ENCODE measurements at regions not wholly inside any gene's neighbourhood (a gene's known extent, or its start where the extent isn't known, plus 50 kb on each side); places are given as distances from the start of the nearest gene placed in this dataset.
A peak's percentile ranks its signal among the peaks of the same experiment; 100 is the strongest.

- H3K9me3 ChIP-seq (ENCODE audit: control insufficient read depth, low read length), result peaks cover 3% of the 10 kb centered on the region
- Mint-ChIP-seq H3K4me3 (no peak overlapping the region), H3K27me3 (ENCODE audit: insufficient read depth) (no peaks in the 10 kb centered on the region), H3K27ac (no peak overlapping the region), H3K9me3 (no peaks in the 10 kb centered on the region), H3K4me1 (peaks cover 13% of the 10 kb centered on the region), H3K36me3 (ENCODE audit: low read depth) (peaks cover 2% of the 10 kb centered on the region)
- H3K4me3 ChIP-seq (ENCODE audit: low read length), result no peak overlapping the region
- peaks cover 7% of the 10 kb centered on the region for H3K4me1 ChIP-seq (ENCODE audit: control insufficient read depth, insufficient read depth, low read length)
- H3K27ac ChIP-seq (ENCODE audit: low read depth, low read length), result peak overlapping the region; percentile 89
- no peak for TF ChIP-seq CTCF (conservative IDR thresholded peaks at IDR 0.05)
- DNase-seq, result no peak
- no peaks in the 10 kb centered on the region for H3K36me3 ChIP-seq (ENCODE audit: control insufficient read depth, insufficient read depth, low read length)
- no peaks in the 10 kb centered on the region for H3K27me3 ChIP-seq (ENCODE audit: control insufficient read depth, insufficient read depth, low read length, poor library complexity, severe bottlenecking)
- H3K9ac ChIP-seq (ENCODE audit: extremely low read depth, low read length, poor library complexity, severe bottlenecking), result no peak overlapping the region
Measured at GRCh38 chr3:159853506-159853864, 135.2 kb upstream of the IL12A start.

GRCh38 chr3:159854500-159855124 is 134.0 kb upstream of the IL12A start:
- Mint-ChIP-seq H3K4me1 (peaks cover 13% of the 10 kb centered on the region), H3K36me3 (ENCODE audit: low read depth) (peaks cover 2% of the 10 kb centered on the region), H3K9me3 (no peaks in the 10 kb centered on the region), H3K27ac (no peak overlapping the region), H3K27me3 (ENCODE audit: insufficient read depth) (no peaks in the 10 kb centered on the region), H3K4me3 (no peak overlapping the region)
- DNase-seq, result no peak
- Histone ChIP-seq H3K4me3 (ENCODE audit: low read length) (no peak overlapping the region), H3K27me3 (ENCODE audit: control insufficient read depth, insufficient read depth, low read length, poor library complexity, severe bottlenecking) (no peaks in the 10 kb centered on the region), H3K27ac (ENCODE audit: low read depth, low read length) (peak overlapping the region; percentile 89), H3K9me3 (ENCODE audit: control insufficient read depth, low read length) (no peaks in the 10 kb centered on the region), H3K4me1 (ENCODE audit: control insufficient read depth, insufficient read depth, low read length) (peaks cover 7% of the 10 kb centered on the region), H3K9ac (ENCODE audit: extremely low read depth, low read length, poor library complexity, severe bottlenecking) (no peak overlapping the region), H3K36me3 (ENCODE audit: control insufficient read depth, insufficient read depth, low read length) (no peaks in the 10 kb centered on the region)
- 90 to 92% methylated on average over 7 to 8 of the region's 8 CpGs for WGBS, 2 experiments (ENCODE audit: insufficient coverage in 1 of 2, insufficient read length in 1 of 2)
- no peak for TF ChIP-seq CTCF (conservative IDR thresholded peaks at IDR 0.05)

- H3K27ac Mint-ChIP-seq, result no peak overlapping the region
- no peak for TF ChIP-seq CTCF (conservative IDR thresholded peaks at IDR 0.05)
- Histone ChIP-seq H3K36me3 (ENCODE audit: control insufficient read depth, insufficient read depth, low read length) (no peaks in the 10 kb centered on the region), H3K9me3 (ENCODE audit: control insufficient read depth, low read length) (no peaks in the 10 kb centered on the region), H3K27me3 (ENCODE audit: control insufficient read depth, insufficient read depth, low read length, poor library complexity, severe bottlenecking) (no peaks in the 10 kb centered on the region), H3K27ac (ENCODE audit: low read depth, low read length) (peak overlapping the region; percentile 93), H3K4me1 (ENCODE audit: control insufficient read depth, insufficient read depth, low read length) (peaks cover 7% of the 10 kb centered on the region), H3K9ac (ENCODE audit: extremely low read depth, low read length, poor library complexity, severe bottlenecking) (no peak overlapping the region), H3K4me3 (ENCODE audit: low read length) (no peak overlapping the region)
- DNase-seq, result no peak
- no peak overlapping the region for H3K4me3 Mint-ChIP-seq
- H3K36me3 Mint-ChIP-seq (ENCODE audit: low read depth), result no peaks in the 10 kb centered on the region
- peaks cover 21% of the 10 kb centered on the region for H3K4me1 Mint-ChIP-seq
- 78 to 86% methylated on average over 4 to 5 of the region's 5 CpGs for WGBS, 2 experiments (ENCODE audit: insufficient coverage in 1 of 2, insufficient read length in 1 of 2)
- H3K27me3 Mint-ChIP-seq (ENCODE audit: insufficient read depth), result no peaks in the 10 kb centered on the region
- no peaks in the 10 kb centered on the region for H3K9me3 Mint-ChIP-seq
Measured at GRCh38 chr3:159855599-159856346, 132.9 kb upstream of the IL12A start.

Data from endodermal cell (in vitro differentiated cells).